ENCODE measurements at regions not wholly inside any gene's neighbourhood (a gene's known extent, or its start where the extent isn't known, plus 50 kb on each side); places are given as distances from the start of the nearest gene placed in this dataset.

GRCh38 chr12:67388331-67389138, 119.4 kb downstream of the CAND1 start:
- POLR2A ChIA-PET = no interaction called here
- H3K79me2 ChIP-seq (ENCODE audit: control insufficient read depth, insufficient read depth, low read length) = no peaks in the 10 kb centered on the region
- BruUV-seq (replicated peaks) = no TSS peak
- intact Hi-C loops (cut with micrococcal nuclease) = no loop called here
- no peaks in the 10 kb centered on the region for H3K9me3 ChIP-seq (replicated peaks; ENCODE audit: control insufficient read depth, insufficient read depth, low read length)
- dilution Hi-C loops (cut with MboI; ENCODE audit: extremely low pct_ligation_motif_present, low sequenced_read_pairs) = no loop called here
- no peak for FAIRE-seq
- no peak overlapping the region for H3K4me2 ChIP-seq (ENCODE audit: insufficient read depth, low read length)
- H3K27ac ChIP-seq (ENCODE audit: insufficient read depth, low read depth, low read length) = no peak overlapping the region
- no peak overlapping the region for H3K4me3 ChIP-seq (replicated peaks in 1 of 3; ENCODE audit: insufficient read depth in 1 of 3, low read depth in 1 of 3, low read length in 3 of 3)
- H3K36me3 ChIP-seq (ENCODE audit: control insufficient read depth in 2 of 2, extremely low read depth in 1 of 2, insufficient read depth in 2 of 2, low read length in 2 of 2) = no peaks in the 10 kb centered on the region
- DNase-seq (ENCODE audit: low read depth, low spot score) = no peak
- H3K9me1 ChIP-seq (replicated peaks; ENCODE audit: control insufficient read depth, extremely low read depth, insufficient read depth, low read length) = no peaks in the 10 kb centered on the region
- no peak overlapping the region for H3K9ac ChIP-seq (replicated peaks; ENCODE audit: extremely low read depth, insufficient read depth, low read length)
- TF ChIP-seq FOS (IDR thresholded peaks at IDR 0.05; ENCODE audit: borderline replicate concordance, insufficient read depth, low read length) (no peak), EZH2 (IDR thresholded peaks at IDR 0.05; ENCODE audit: borderline replicate concordance, low read depth, low read length, severe bottlenecking) (no peak), MYC (IDR thresholded peaks at IDR 0.05; ENCODE audit: low read depth, low read length) (no peak), MAX (IDR thresholded peaks at IDR 0.05; ENCODE audit: insufficient read depth, insufficient read length) (no peak), CTCF (IDR thresholded peaks at IDR 0.05; ENCODE audit: extremely low read depth in 1 of 2, insufficient read depth in 1 of 2, low read depth in 1 of 2, low read length in 2 of 2) (no peak), POLR2A (IDR thresholded peaks at IDR 0.05; ENCODE audit: low read depth, low read length) (no peak), POLR2AphosphoS5 (IDR thresholded peaks at IDR 0.05; ENCODE audit: insufficient read depth, low read depth, low read length) (no peak), GATA2 (IDR thresholded peaks at IDR 0.05; ENCODE audit: insufficient read depth, insufficient read length, low read depth, low read length) (no peak), JUN (IDR thresholded peaks at IDR 0.05; ENCODE audit: borderline replicate concordance, insufficient read depth, insufficient read length, low read depth) (no peak)
- H3K4me1 ChIP-seq (ENCODE audit: control insufficient read depth, extremely low read depth, insufficient read depth, low read length) = no peaks in the 10 kb centered on the region
- no peak overlapping the region for H2AFZ ChIP-seq (ENCODE audit: low read depth, low read length)
- H3K27me3 ChIP-seq (ENCODE audit: control insufficient read depth in 2 of 2, insufficient read depth in 2 of 2, low read length in 2 of 2) = no peaks in the 10 kb centered on the region
- no peaks in the 10 kb centered on the region for H4K20me1 ChIP-seq (replicated peaks; ENCODE audit: control insufficient read depth, extremely low read depth, insufficient read depth, low read length)
- CTCF ChIA-PET = no interaction called here
